C1 segment of cervical spinal cord (tissue), 14 donors: ENCODE measurements at regions not wholly inside any gene's neighbourhood (a gene's known extent, or its start where the extent isn't known, plus 50 kb on each side); places are given as distances from the start of the nearest gene placed in this dataset.
"Not testable (repeated sequence)": the region's sequence is repeated elsewhere in the genome, so short reads cannot be mapped to it uniquely, and the experiment has no call there.

Experiments
- DNase-seq, 14 donors: peaks; one replicate each; lab custom pipeline; 2025; lab: John Stamatoyannopoulos, UW

- DNase-seq = no peak
Observed at GRCh38 chr10:55929291-55929690, 431.8 kb downstream of the ZWINT start.

- not testable (repeated sequence) for DNase-seq
Observed at GRCh38 chr10:55899472-55900147, 461.4 kb downstream of the ZWINT start.

GRCh38 chr10:55897490-55897921 lies 463.6 kb downstream of the ZWINT start:
- no peak for DNase-seq

- DNase-seq = no peak
Observed at GRCh38 chr10:55892276-55892675, 468.8 kb downstream of the ZWINT start.

DNA sequence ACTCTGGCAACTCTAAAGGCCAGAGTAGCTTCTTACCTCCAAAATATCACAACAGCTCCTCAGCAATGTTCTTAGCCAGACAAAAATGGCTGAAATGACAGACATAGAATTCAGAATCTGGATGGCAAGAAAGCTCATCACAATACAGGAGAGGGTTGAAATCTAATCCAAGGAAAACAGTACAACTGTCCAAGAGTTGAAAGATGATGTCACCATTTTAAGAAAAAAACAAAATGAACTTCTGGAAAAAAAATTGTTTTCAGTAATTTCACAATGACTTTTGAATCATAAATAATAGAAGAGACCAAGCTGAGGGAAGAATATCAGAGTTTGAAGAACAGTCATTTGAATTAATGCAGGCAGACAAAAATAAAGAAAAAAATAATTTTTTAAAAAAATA lies 479.5 kb downstream of the ZWINT start:
- no peak for DNase-seq

DNA sequence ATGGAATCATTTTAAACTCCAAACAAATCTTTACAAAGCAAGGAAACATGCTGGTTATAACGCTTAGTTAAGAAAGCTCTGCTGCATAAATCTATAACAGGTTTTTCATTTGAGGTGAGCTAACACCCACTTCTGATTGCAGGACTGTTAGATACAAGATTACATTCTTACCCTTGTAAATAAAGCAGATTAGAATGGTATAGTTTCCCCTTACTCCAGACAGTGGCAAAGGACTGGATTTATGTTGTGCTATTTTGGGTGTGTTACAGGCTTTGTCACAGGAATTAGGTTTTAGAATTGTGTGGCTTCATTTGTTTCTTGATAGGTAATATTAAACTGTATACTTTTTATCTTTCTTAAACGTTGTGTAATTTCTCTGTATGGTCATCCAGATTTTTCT lies 487.6 kb downstream of the ZWINT start:
- DNase-seq = no peak

GRCh38 chr10:55870186-55870585 lies 490.9 kb downstream of the ZWINT start:
- DNase-seq = no peak

DNA sequence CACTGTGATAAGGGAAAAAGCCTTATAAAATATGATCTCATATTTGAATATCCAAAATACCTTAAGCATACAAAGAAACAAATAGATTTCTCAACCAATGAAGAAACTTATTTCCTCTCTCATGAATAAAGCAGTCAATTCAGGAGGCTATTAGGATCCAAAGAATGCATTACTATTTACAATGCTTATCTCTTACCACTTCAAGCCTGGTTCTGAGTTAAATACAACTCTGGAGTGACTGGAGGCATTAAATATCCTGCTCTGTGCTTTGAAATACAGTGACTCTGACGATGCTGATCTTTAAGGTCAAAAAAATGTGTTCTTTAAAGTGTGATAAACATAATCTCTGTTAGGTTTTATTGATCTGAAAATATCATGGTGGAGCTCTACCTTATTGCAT lies 493.2 kb downstream of the ZWINT start:
- DNase-seq = no peak

- no peak for DNase-seq
Observed at GRCh38 chr10:55858730-55859129, 502.3 kb downstream of the ZWINT start.

- no peak for DNase-seq
Observed at GRCh38 chr10:55852900-55853299, 508.2 kb downstream of the ZWINT start.

- DNase-seq = no peak
Observed at GRCh38 chr10:55837273-55837672, 523.8 kb downstream of the ZWINT start.

DNA sequence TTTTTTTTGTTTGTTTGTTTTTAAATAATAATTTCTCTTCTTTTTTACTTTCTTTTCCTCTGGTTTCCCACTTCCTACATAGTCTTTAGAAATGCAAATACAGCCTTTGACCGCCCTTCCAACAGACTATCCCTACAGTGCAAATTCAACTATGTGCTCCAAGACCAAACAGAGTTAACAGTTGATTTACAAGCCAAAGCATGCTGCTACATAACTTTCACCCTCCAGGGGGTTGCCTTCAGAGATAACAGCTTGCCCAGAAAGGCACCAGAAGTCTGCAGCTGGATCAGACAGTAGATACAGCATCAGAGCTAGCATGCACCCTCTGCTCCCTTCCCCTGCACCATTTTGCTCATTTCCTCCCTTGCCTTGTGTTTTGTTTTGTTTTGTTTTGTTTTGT lies 539.0 kb downstream of the ZWINT start:
- DNase-seq = no peak

- no peak for DNase-seq
Observed at GRCh38 chr10:55820478-55820877, 540.6 kb downstream of the ZWINT start.

GRCh38 chr10:55820071-55820470 lies 541.0 kb downstream of the ZWINT start:
- no peak for DNase-seq

DNA sequence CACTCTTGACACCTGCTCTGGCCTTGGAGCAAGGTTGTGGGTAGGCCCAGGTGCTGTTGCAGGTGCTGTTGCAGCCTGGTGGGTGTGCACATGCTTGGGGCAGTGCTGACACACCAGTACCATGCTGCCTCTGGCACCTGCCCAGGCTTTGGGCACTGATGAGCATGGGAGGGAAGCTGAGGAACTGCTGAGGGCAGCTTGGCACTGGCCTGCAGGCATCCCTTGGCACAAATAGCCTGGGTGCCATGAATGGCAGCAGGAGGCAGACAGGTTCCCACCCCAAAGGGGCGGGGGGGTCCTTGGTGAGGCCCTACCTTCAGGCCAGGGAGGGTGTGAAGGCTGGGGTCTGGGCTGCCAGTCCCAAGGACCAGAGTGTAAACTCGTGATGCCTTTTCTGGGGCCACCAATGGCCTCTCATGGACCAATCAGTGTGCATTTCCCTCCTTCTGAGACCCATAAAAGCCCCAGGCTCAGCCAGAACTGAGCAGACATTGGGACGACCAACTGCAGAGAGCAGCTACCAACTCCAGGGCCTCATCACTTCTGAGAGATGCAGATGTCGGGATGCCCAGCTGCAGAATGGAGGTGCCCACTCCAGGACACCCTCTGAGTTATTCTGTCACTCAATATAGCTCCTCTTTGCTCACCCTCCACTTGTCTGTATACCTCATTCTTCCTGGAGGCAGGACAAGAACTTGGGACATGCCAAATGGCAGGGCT lies 547.4 kb downstream of the ZWINT start:
- no peak for DNase-seq

DNA sequence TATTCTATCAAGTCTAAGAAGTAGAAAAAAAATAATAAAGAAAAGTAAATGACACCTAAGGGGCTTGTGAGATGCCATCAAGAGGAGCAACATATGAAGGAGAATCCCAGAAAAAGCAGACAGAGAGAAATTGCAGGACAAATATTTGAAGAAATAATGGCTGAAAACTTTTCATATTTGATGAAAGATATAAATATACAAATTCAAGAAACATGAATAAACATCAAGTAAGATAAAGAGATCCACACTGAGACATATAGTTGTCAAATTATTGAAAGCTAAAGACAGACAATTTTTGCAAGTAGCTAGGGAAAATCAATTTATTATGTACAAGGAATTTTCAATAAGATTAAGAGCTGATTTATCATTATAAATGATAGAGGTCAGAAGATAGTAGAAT lies 558.0 kb downstream of the ZWINT start:
- no peak for DNase-seq

GRCh38 chr10:55801353-55801661 lies 559.8 kb downstream of the ZWINT start:
- no peak for DNase-seq

- no peak for DNase-seq
Observed at GRCh38 chr10:55800602-55801352, 560.3 kb downstream of the ZWINT start.

- DNase-seq = no peak
Observed at GRCh38 chr10:55793024-55793423, 568.0 kb downstream of the ZWINT start.

- not testable (repeated sequence) for DNase-seq
Observed at GRCh38 chr10:55790276-55790675, 570.8 kb downstream of the ZWINT start.

- no peak for DNase-seq
Observed at GRCh38 chr10:55786461-55787050, 574.5 kb downstream of the ZWINT start.

DNA sequence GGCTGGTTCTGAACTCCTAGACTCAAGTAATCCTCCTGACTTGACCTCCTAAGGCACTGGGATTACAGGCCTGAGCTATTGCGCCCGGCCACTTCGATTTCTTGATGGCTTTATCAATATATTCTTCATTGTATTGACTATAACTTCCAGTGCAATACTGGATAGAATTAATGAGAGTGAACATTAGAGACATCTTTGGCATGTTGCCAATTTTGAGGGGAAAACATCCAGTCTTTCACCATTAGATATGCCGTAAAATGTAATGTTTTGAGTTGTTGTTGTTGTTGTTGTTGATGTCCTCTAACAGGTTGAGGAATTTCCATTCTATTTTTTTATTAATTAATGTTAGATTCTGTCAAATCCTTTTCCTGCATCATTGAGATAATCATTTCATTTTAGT lies 578.9 kb downstream of the ZWINT start:
- no peak for DNase-seq
